ENCODE measurements at regions not wholly inside any gene's neighbourhood (a gene's known extent, or its start where the extent isn't known, plus 50 kb on each side); places are given as distances from the start of the nearest gene placed in this dataset.

GRCh38 chr6:10307476-10307875 is 107.4 kb downstream of the TFAP2A start:
- ATAC-seq (replicated peaks in 1 of 4) = no peak
- Mint-ChIP-seq H3K9me3 (no peaks in the 10 kb centered on the region), H3K36me3 (no peaks in the 10 kb centered on the region), H3K4me1 (no peaks in the 10 kb centered on the region), H3K27me3 (peaks cover 0 to 2% of the 10 kb centered on the region in 2 donors), H3K27ac (no peak overlapping the region), H3K4me3 (no peak overlapping the region)
- ChIA-PET CTCF (no interaction called here), POLR2A (no interaction called here)
- WGBS (ENCODE audit: insufficient coverage) = no CpG with 5 or more reads among the region's 3 CpGs
- Histone ChIP-seq H3K27ac (ENCODE audit: low read length) (no peak overlapping the region), H3K4me3 (ENCODE audit: control insufficient read depth in 1 of 2, extremely low read depth in 1 of 2, low read length in 1 of 2) (no peak overlapping the region), H3K27me3 (replicated peaks in 1 of 2; ENCODE audit: control insufficient read depth in 2 of 2, extremely low read depth in 1 of 2, insufficient read depth in 2 of 2, low read length in 1 of 2) (peaks cover 0 to 4% of the 10 kb centered on the region in 2 experiments), H3K9me3 (no peaks in the 10 kb centered on the region), H3K36me3 (ENCODE audit: control insufficient read depth in 2 of 2, extremely low read depth in 1 of 2, insufficient read depth in 1 of 2, low read length in 1 of 2) (no peaks in the 10 kb centered on the region), H3K4me1 (ENCODE audit: control insufficient read depth in 1 of 2, extremely low read depth in 1 of 2, insufficient read depth in 2 of 2, low read length in 2 of 2) (no peaks in the 10 kb centered on the region)
- DNase-seq = no peak

DNA sequence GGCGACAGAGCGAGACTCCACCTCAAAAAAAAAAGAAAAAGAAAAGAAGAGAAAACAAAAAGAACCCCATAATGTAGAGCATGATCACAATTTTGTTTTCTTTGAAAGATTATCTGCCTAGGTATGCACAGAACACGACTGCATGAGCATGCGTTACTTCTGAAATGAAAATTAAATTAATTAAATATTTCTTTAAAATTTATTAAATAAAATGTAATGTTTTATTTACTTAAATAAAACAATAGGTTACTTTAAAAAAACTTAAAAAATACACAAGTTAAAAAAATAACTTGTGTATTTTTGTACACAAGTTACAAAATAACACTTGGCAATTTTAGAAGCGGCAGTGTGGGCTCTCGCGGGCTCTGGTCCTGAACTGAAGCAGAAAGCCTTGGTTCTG is 107.8 kb downstream of the TFAP2A start:
- POLR2A ChIA-PET = no interaction called here
- no peaks in the 10 kb centered on the region for H3K9me3 ChIP-seq
- H3K4me3 Mint-ChIP-seq = no peak overlapping the region
- DNase-seq (no peak), ATAC-seq (replicated peaks in 1 of 4) (no peak)
- H3K27me3 ChIP-seq (replicated peaks in 1 of 2; ENCODE audit: control insufficient read depth in 2 of 2, extremely low read depth in 1 of 2, insufficient read depth in 2 of 2, low read length in 1 of 2) = peaks cover 0 to 4% of the 10 kb centered on the region in 2 experiments
- H3K27ac ChIP-seq (ENCODE audit: low read length) = no peak overlapping the region
- no peak overlapping the region for H3K4me3 ChIP-seq (ENCODE audit: control insufficient read depth in 1 of 2, extremely low read depth in 1 of 2, low read length in 1 of 2)
- no peak overlapping the region for H3K27ac Mint-ChIP-seq
- no peaks in the 10 kb centered on the region for H3K36me3 ChIP-seq (ENCODE audit: control insufficient read depth in 2 of 2, extremely low read depth in 1 of 2, insufficient read depth in 1 of 2, low read length in 1 of 2)
- H3K36me3 Mint-ChIP-seq = no peaks in the 10 kb centered on the region
- no peaks in the 10 kb centered on the region for H3K9me3 Mint-ChIP-seq
- WGBS (ENCODE audit: insufficient coverage) = 83% methylated on average over 3 of the region's 7 CpGs
- CTCF ChIA-PET = interaction anchor here in 1 of 2 donors (0.5 kb wide), 1 partner anchor 1315 kb away, joined by 3 read pairs; no protein-coding TSS in a partner anchor
- peaks cover 0 to 2% of the 10 kb centered on the region in 2 donors for H3K27me3 Mint-ChIP-seq
- no peaks in the 10 kb centered on the region for H3K4me1 Mint-ChIP-seq
- no peaks in the 10 kb centered on the region for H3K4me1 ChIP-seq (ENCODE audit: control insufficient read depth in 1 of 2, extremely low read depth in 1 of 2, insufficient read depth in 2 of 2, low read length in 2 of 2)

DNA sequence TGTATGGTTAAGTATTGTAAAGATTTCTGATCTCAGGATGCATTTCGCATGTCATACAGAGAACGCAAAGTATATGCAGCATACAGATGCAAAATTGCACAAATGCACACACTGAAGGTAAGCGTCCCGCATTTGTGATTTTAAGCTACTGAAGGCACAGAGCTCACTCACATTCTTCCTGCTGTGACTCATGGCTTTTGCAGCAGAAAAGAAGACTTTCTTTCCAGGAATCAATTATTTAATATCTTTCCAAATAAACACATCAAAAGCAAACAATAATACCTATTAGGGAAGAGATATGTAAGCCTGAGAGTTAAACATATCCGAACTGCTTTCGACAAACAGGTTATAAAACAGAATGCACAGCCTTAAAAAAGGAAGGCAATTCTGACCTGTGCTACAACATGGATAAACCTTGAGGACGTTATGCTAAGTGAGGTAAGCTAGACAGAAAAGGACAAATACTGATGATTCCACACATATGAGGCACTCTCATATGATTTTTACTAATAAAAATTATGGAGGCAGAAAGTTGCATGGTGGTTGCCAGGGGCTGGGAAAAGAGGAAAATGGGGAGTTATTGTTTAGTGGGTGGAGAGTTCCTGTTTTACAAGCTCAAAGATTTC is 109.0 kb downstream of the TFAP2A start:
- Histone ChIP-seq H3K4me1 (ENCODE audit: control insufficient read depth in 1 of 2, extremely low read depth in 1 of 2, insufficient read depth in 2 of 2, low read length in 2 of 2) (no peaks in the 10 kb centered on the region), H3K27me3 (replicated peaks in 1 of 2; ENCODE audit: control insufficient read depth in 2 of 2, extremely low read depth in 1 of 2, insufficient read depth in 2 of 2, low read length in 1 of 2) (peaks cover 0 to 4% of the 10 kb centered on the region in 2 experiments), H3K27ac (ENCODE audit: low read length) (no peak overlapping the region), H3K36me3 (ENCODE audit: control insufficient read depth in 2 of 2, extremely low read depth in 1 of 2, insufficient read depth in 1 of 2, low read length in 1 of 2) (no peaks in the 10 kb centered on the region), H3K4me3 (ENCODE audit: control insufficient read depth in 1 of 2, extremely low read depth in 1 of 2, low read length in 1 of 2) (no peak overlapping the region), H3K9me3 (no peaks in the 10 kb centered on the region)
- POLR2A ChIA-PET = interaction anchor here in 1 of 2 donors (0.5 kb wide), 1 partner anchor 1194 kb away, joined by 3 read pairs; no protein-coding TSS in a partner anchor
- 92% methylated on average over 4 of the region's 7 CpGs for WGBS (ENCODE audit: insufficient coverage)
- peaks cover 0 to 2% of the 10 kb centered on the region in 2 donors for H3K27me3 Mint-ChIP-seq
- H3K36me3 Mint-ChIP-seq = no peaks in the 10 kb centered on the region
- H3K9me3 Mint-ChIP-seq = no peaks in the 10 kb centered on the region
- no peak overlapping the region for H3K4me3 Mint-ChIP-seq
- no peak for ATAC-seq (replicated peaks in 1 of 4)
- no peak overlapping the region for H3K27ac Mint-ChIP-seq
- H3K4me1 Mint-ChIP-seq = no peaks in the 10 kb centered on the region
- DNase-seq = no peak
- CTCF ChIA-PET = no interaction called here

DNA sequence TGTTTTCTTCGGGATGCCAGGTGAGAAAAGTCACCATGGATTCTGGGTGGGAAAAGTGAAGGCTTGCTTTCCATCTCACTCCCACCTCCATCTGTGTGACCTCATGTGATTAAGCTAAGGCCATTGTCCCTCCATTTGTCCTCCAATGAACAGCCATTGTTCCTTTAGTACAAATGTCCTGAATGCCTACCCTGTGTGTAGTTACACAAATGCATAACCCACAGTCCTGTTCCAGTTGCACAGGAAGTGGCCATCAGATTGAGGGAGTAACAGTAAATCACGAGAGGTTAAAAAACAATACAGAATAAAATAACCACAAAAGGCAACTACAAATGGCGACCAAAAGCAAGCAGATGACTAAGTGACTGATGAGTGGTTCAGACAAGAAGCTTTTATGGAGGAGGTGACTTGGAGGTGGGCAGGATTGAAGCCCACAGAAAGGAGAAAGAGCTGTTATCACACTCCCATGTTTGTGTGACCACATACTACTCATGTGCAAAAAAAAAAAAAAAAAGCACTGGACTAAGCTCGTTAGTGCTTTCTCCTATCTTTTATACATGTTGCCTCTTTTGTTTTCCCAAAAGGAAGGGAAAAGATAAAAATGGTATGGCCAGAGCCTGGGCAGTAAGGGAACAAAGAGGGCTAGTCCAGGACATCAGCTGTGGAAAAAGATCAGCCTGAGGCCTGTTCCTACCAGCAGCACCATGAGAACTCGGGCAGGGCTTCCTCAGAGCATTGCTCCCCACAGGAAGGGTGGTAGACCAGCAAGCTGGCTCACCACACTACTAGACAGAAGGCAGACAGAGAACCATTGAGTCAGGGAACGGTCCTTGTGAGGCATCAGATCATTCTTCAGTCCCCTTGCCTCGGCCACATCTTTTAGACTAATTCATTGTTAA is 111.0 kb downstream of the TFAP2A start:
- Mint-ChIP-seq H3K4me1 (no peaks in the 10 kb centered on the region), H3K27me3 (no peaks in the 10 kb centered on the region), H3K27ac (no peak overlapping the region), H3K9me3 (peaks cover 0 to 3% (median 0%) of the 10 kb centered on the region in 3 donors), H3K36me3 (no peaks in the 10 kb centered on the region), H3K4me3 (no peak overlapping the region)
- no peak overlapping the region for H3K27ac ChIP-seq (ENCODE audit: low read length)
- no peaks in the 10 kb centered on the region for H3K4me1 ChIP-seq (ENCODE audit: control insufficient read depth in 1 of 2, extremely low read depth in 1 of 2, insufficient read depth in 2 of 2, low read length in 2 of 2)
- peaks cover 0 to 4% of the 10 kb centered on the region in 2 experiments for H3K27me3 ChIP-seq (replicated peaks in 1 of 2; ENCODE audit: control insufficient read depth in 2 of 2, extremely low read depth in 1 of 2, insufficient read depth in 2 of 2, low read length in 1 of 2)
- ATAC-seq (replicated peaks in 1 of 4) (no peak), DNase-seq (no peak)
- 83% methylated on average over 1 of the region's 7 CpGs for WGBS (ENCODE audit: insufficient coverage)
- CTCF ChIA-PET = interaction anchor here in 1 of 2 donors (0.5 to 0.6 kb wide), 2 partner anchors 196 to 258 kb away, joined by 3 read pairs; no protein-coding TSS in a partner anchor
- H3K9me3 ChIP-seq = no peaks in the 10 kb centered on the region
- H3K4me3 ChIP-seq (ENCODE audit: control insufficient read depth in 1 of 2, extremely low read depth in 1 of 2, low read length in 1 of 2) = no peak overlapping the region
- H3K36me3 ChIP-seq (ENCODE audit: control insufficient read depth in 2 of 2, extremely low read depth in 1 of 2, insufficient read depth in 1 of 2, low read length in 1 of 2) = no peaks in the 10 kb centered on the region
- POLR2A ChIA-PET = no interaction called here

GRCh38 chr6:10302566-10303235 is 112.2 kb downstream of the TFAP2A start:
- POLR2A ChIA-PET = no interaction called here
- H3K9me3 Mint-ChIP-seq = peaks cover 0 to 8% (median 0%) of the 10 kb centered on the region in 3 donors
- H3K36me3 ChIP-seq (ENCODE audit: control insufficient read depth in 2 of 2, extremely low read depth in 1 of 2, insufficient read depth in 1 of 2, low read length in 1 of 2) = no peaks in the 10 kb centered on the region
- no CpG with 5 or more reads among the region's 6 CpGs for WGBS (ENCODE audit: insufficient coverage)
- CTCF ChIA-PET = interaction anchor here in 1 of 2 donors (0.5 kb wide), 1 partner anchor 197 kb away, joined by 3 read pairs; no protein-coding TSS in a partner anchor
- H3K27me3 Mint-ChIP-seq = no peaks in the 10 kb centered on the region
- H3K4me3 Mint-ChIP-seq = no peak overlapping the region
- H3K36me3 Mint-ChIP-seq = no peaks in the 10 kb centered on the region
- no peak for ATAC-seq (replicated peaks in 1 of 4)
- H3K27ac ChIP-seq (ENCODE audit: low read length) = no peak overlapping the region
- H3K27ac Mint-ChIP-seq = no peak overlapping the region
- no peak for DNase-seq
- H3K9me3 ChIP-seq = no peaks in the 10 kb centered on the region
- no peaks in the 10 kb centered on the region for H3K4me1 ChIP-seq (ENCODE audit: control insufficient read depth in 1 of 2, extremely low read depth in 1 of 2, insufficient read depth in 2 of 2, low read length in 2 of 2)
- H3K4me1 Mint-ChIP-seq = no peaks in the 10 kb centered on the region
- peaks cover 0 to 4% of the 10 kb centered on the region in 2 experiments for H3K27me3 ChIP-seq (replicated peaks in 1 of 2; ENCODE audit: control insufficient read depth in 2 of 2, extremely low read depth in 1 of 2, insufficient read depth in 2 of 2, low read length in 1 of 2)
- no peak overlapping the region for H3K4me3 ChIP-seq (ENCODE audit: control insufficient read depth in 1 of 2, extremely low read depth in 1 of 2, low read length in 1 of 2)

GRCh38 chr6:10300071-10300470 is 114.8 kb downstream of the TFAP2A start:
- Histone ChIP-seq H3K9me3 (no peaks in the 10 kb centered on the region), H3K27me3 (replicated peaks in 1 of 2; ENCODE audit: control insufficient read depth in 2 of 2, extremely low read depth in 1 of 2, insufficient read depth in 2 of 2, low read length in 1 of 2) (no peaks in the 10 kb centered on the region), H3K36me3 (ENCODE audit: control insufficient read depth in 2 of 2, extremely low read depth in 1 of 2, insufficient read depth in 1 of 2, low read length in 1 of 2) (no peaks in the 10 kb centered on the region), H3K4me1 (ENCODE audit: control insufficient read depth in 1 of 2, extremely low read depth in 1 of 2, insufficient read depth in 2 of 2, low read length in 2 of 2) (no peaks in the 10 kb centered on the region), H3K4me3 (ENCODE audit: control insufficient read depth in 1 of 2, extremely low read depth in 1 of 2, low read length in 1 of 2) (no peak overlapping the region), H3K27ac (ENCODE audit: low read length) (no peak overlapping the region)
- H3K27ac Mint-ChIP-seq = no peak overlapping the region
- ChIA-PET CTCF (no interaction called here), POLR2A (no interaction called here)
- no peak for DNase-seq
- no peak for ATAC-seq (replicated peaks in 1 of 4)
- H3K4me3 Mint-ChIP-seq = no peak overlapping the region
- WGBS (ENCODE audit: insufficient coverage) = 92% methylated on average over 1 of the region's 2 CpGs
- peaks cover 0 to 8% (median 0%) of the 10 kb centered on the region in 3 donors for H3K9me3 Mint-ChIP-seq
- H3K27me3 Mint-ChIP-seq = no peaks in the 10 kb centered on the region
- no peaks in the 10 kb centered on the region for H3K4me1 Mint-ChIP-seq
- no peaks in the 10 kb centered on the region for H3K36me3 Mint-ChIP-seq
